DND-41 (cell line): ENCODE measurements at regions not wholly inside any gene's neighbourhood (a gene's known extent, or its start where the extent isn't known, plus 50 kb on each side); places are given as distances from the start of the nearest gene placed in this dataset.

Experiments used
- ATAC-seq: fragments of 200-7000 bp; cut with Tn5 transposase; 3 replicates; pipeline ENCODE4 v1.9.1; 2021; ENCODE audit warnings: low read depth; ENCODE audit not compliant: insufficient read depth
- DNase-seq: peaks from one replicate; pipeline ENCODE4 v3.0.0-alpha.2; 2020
- H2AFZ ChIP-seq: 2 replicates; pipeline ENCODE4 v1.6.0; 2012; ENCODE audit warnings: low read depth, low read length
- H3K27ac ChIP-seq: 2 replicates; pipeline ENCODE4 v1.5.1; 2012; ENCODE audit warnings: low read length, inconsistent platforms
- H3K27me3 ChIP-seq: fragments of 200-600 bp; sonication (generic); 2 replicates; pipeline ENCODE4 v1.6.0; 2012; ENCODE audit warnings: low read length, mild to moderate bottlenecking, inconsistent platforms; ENCODE audit not compliant: insufficient read depth, poor library complexity
- H3K36me3 ChIP-seq: 2 replicates; pipeline ENCODE4 v1.5.1; 2012; ENCODE audit warnings: low read length, inconsistent platforms; ENCODE audit not compliant: insufficient read depth
- H3K4me1 ChIP-seq: 2 replicates; pipeline ENCODE4 v1.5.1; 2012; ENCODE audit warnings: mild to moderate bottlenecking, low read length; ENCODE audit not compliant: insufficient read depth
- H3K4me2 ChIP-seq: 2 replicates; pipeline ENCODE4 v1.6.0; 2012; ENCODE audit warnings: mild to moderate bottlenecking, moderate library complexity, low read length, inconsistent platforms; ENCODE audit not compliant: insufficient read depth
- H3K4me3 ChIP-seq, 2 experiments: fragments of 200-600 bp in 1 of 2; shearing (Covaris generic) in 1 of 2; 2 replicates each; pipeline ENCODE4 v1.5.1; 2012 to 2016; ENCODE audit warnings: inconsistent platforms in 2 of 2, low read length in 2 of 2, mild to moderate bottlenecking in 2 of 2, low read depth in 1 of 2, moderate library complexity in 1 of 2
- H3K79me2 ChIP-seq: 2 replicates; pipeline ENCODE4 v1.6.0; 2012; ENCODE audit warnings: low read length, inconsistent platforms; ENCODE audit not compliant: insufficient read depth
- H3K9ac ChIP-seq: 2 replicates; pipeline ENCODE4 v1.6.0; 2012; ENCODE audit warnings: low read depth, mild to moderate bottlenecking, inconsistent platforms, low read length, moderate library complexity
- H3K9me3 ChIP-seq: 2 replicates; pipeline ENCODE4 v1.5.1; 2012; ENCODE audit warnings: low read length, moderate library complexity, mild to moderate bottlenecking, inconsistent platforms; ENCODE audit not compliant: insufficient read depth, severe bottlenecking
- H4K20me1 ChIP-seq: 2 replicates; pipeline ENCODE4 v1.6.0; 2012; ENCODE audit warnings: low read length; ENCODE audit not compliant: insufficient read depth
- EZH2 ChIP-seq: IDR thresholded peaks from 3 replicates; pipeline ENCODE4 v1.6.1; 2012; ENCODE audit warnings: borderline replicate concordance, low read depth, mild to moderate bottlenecking, moderate library complexity, low read length, inconsistent platforms; ENCODE audit not compliant: severe bottlenecking
- TF ChIP-seq, protein P1 (sequence below): IDR thresholded peaks from 2 replicates; pipeline ENCODE4 v1.5.1; 2012; ENCODE audit warnings: borderline replicate concordance, low read length, moderate library complexity, mild to moderate bottlenecking; ENCODE audit not compliant: poor library complexity, severe bottlenecking; ENCODE audit errors: extremely low read depth

DNA sequence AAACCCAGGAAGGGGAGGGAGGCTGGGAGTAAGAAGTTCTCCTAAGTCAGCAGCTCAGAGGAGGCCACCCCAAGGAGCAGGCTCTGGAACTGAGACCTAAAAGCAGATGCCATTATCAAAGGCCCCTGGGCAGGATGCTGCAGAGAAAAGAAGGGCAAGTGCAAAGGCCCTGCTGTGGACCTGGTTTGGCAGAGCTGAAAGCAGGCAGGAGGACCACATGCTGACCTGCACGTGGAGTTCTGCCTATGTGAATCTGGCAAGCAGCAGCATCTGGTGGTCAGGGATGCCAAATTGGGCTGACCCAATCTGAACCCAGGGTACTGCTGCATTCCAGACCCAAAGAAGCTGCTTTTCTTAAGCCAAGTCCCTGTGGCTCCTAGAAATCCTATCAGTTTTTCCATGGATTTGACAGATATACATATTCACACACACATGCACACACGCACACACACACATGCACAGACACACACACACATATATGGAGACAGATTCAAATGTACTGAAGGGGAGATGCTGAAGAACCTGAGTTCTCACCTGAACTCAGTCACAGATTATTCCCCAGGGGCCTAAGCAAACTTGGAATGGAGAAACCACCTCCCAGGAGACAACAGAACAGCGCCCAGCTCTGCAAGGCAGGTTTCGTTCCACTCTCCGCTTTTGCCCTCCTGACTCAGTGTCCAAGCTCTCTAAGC, 119.9 kb downstream of the FOXA2 start:
- Histone ChIP-seq H3K9ac (no peak overlapping the region), H3K79me2 (no peaks in the 10 kb centered on the region), H2AFZ (no peak overlapping the region), H3K27me3 (peaks cover 40% of the 10 kb centered on the region), H3K4me1 (no peaks in the 10 kb centered on the region), H3K4me2 (no peak overlapping the region), H3K9me3 (no peaks in the 10 kb centered on the region), H3K36me3 (no peaks in the 10 kb centered on the region), H4K20me1 (peaks cover 5% of the 10 kb centered on the region; the same call in 1 of the 2 replicates), H3K27ac (no peak overlapping the region), H3K4me3 (no peak overlapping the region)
- TF ChIP-seq EZH2: no peak
- TF ChIP-seq, protein P1, sequence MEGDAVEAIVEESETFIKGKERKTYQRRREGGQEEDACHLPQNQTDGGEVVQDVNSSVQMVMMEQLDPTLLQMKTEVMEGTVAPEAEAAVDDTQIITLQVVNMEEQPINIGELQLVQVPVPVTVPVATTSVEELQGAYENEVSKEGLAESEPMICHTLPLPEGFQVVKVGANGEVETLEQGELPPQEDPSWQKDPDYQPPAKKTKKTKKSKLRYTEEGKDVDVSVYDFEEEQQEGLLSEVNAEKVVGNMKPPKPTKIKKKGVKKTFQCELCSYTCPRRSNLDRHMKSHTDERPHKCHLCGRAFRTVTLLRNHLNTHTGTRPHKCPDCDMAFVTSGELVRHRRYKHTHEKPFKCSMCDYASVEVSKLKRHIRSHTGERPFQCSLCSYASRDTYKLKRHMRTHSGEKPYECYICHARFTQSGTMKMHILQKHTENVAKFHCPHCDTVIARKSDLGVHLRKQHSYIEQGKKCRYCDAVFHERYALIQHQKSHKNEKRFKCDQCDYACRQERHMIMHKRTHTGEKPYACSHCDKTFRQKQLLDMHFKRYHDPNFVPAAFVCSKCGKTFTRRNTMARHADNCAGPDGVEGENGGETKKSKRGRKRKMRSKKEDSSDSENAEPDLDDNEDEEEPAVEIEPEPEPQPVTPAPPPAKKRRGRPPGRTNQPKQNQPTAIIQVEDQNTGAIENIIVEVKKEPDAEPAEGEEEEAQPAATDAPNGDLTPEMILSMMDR: no peak
- no peak for DNase-seq
- ATAC-seq: no peak

DNA sequence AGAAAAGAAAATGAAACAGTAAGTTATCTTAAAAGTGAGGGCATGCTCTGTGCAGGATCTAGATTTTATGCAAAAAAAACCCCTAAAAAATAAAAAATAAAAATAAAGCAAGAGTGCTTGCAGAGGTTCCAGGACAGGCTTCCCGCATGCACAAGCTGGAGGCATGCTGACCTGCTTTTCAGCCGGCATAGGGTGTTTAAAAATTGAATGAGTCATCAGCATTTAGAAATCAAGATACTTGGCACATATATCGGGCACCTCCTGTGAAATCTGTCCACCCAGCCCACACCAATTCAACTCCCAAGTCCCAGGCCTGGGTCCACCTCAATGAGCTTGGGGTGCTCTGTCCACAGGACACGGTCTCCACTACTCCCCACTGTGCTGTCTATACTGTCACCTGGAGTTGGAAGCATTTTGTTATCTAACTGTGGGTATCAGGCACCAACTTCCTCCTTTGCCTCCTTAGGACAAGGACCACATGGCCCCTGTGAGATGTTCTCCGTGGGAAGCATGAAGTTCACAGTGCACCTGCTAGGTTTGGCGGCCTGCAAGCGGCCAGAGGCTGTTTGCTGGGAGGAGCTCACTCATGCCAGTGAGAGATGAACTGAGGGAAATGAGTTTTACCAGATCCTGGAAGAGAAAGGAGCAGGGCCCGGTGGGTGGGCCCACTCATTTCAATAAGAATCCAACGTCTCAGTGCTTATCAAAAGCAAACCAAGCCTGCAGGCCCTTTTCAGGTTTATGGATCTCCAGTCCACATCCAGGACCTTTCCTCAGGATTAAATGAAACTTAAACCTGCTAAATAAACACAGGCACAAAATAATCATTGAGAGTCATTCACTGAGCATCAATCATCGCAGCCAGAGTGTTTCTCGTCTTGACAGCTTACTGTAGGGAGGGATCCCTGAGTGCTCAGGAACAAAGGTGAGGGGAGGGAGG, 121.1 kb downstream of the FOXA2 start:
- DNase-seq (no peak), ATAC-seq (no peak)
- no peak overlapping the region for H2AFZ ChIP-seq
- no peak overlapping the region for H3K27ac ChIP-seq
- H3K27me3 ChIP-seq: peaks cover 31% of the 10 kb centered on the region
- H3K9ac ChIP-seq: no peak overlapping the region
- H4K20me1 ChIP-seq: peaks cover 5% of the 10 kb centered on the region; the same call in 1 of the 2 replicates
- no peaks in the 10 kb centered on the region for H3K36me3 ChIP-seq
- no peaks in the 10 kb centered on the region for H3K4me1 ChIP-seq
- no peaks in the 10 kb centered on the region for H3K79me2 ChIP-seq
- H3K4me2 ChIP-seq: no peak overlapping the region
- no peak overlapping the region for H3K4me3 ChIP-seq
- H3K9me3 ChIP-seq: no peaks in the 10 kb centered on the region
- TF ChIP-seq EZH2: no peak
- TF ChIP-seq, protein P1: no peak

DNA sequence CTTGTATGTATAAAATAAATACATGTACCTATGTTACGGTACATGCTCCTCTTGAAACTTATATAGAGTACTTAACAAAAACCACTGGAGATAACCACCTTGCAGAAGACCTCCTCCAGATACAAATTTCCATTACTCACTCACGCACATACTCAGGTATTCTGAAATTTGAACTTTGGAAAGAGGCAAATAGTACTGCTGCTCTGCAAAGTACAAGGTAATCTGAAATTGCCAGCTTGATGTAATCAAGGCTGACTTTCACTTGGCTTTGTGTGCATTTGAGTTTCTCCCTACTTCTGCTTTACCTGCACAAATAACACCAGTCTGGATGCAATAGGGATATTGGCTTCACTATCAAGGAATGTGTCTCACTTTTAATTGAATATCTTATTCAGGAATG, 123.6 kb downstream of the FOXA2 start:
- Histone ChIP-seq H3K27me3 (peaks cover 17% of the 10 kb centered on the region), H4K20me1 (peaks cover 5% of the 10 kb centered on the region; the same call in 1 of the 2 replicates)

More for the DNA sequence above, 123.6 kb downstream of the FOXA2 start:
- Histone ChIP-seq H2AFZ (no peak overlapping the region), H3K36me3 (no peaks in the 10 kb centered on the region), H3K4me3 (no peak overlapping the region), H3K9ac (no peak overlapping the region), H3K27ac (no peak overlapping the region), H3K79me2 (no peaks in the 10 kb centered on the region), H3K4me2 (no peak overlapping the region), H3K9me3 (no peaks in the 10 kb centered on the region), H3K4me1 (no peaks in the 10 kb centered on the region)
- ATAC-seq: no peak
- TF ChIP-seq, protein P1: no peak
- no peak for TF ChIP-seq EZH2
- no peak for DNase-seq
